ENCODE measurements at regions not wholly inside any gene's neighbourhood (a gene's known extent, or its start where the extent isn't known, plus 50 kb on each side); places are given as distances from the start of the nearest gene placed in this dataset.

- no peak overlapping the region for H3K56ac ChIP-seq (ENCODE audit: extremely low read depth, insufficient read depth, low read length)
- no peak overlapping the region for H3K4me2 ChIP-seq (ENCODE audit: low read depth, low read length)
- no peak overlapping the region for H2BK120ac ChIP-seq (ENCODE audit: low read depth, low read length)
- peaks cover 0 to 3% of the 10 kb centered on the region in 2 experiments; a peak in 1 of 4 replicates for H3K79me1 ChIP-seq (ENCODE audit: low read depth in 1 of 2, low read length in 2 of 2)
- H2BK5ac ChIP-seq (ENCODE audit: low read depth, low read length, poor library complexity, severe bottlenecking): no peak overlapping the region
- no peak overlapping the region for H2AK5ac ChIP-seq (ENCODE audit: low read depth, low read length)
- intact Hi-C loops (cut with micrococcal nuclease) (no loop called here), dilution Hi-C loops (cut with HindIII; ENCODE audit: low sequenced_read_pairs, unreplicated experiment) (no loop called here), in situ Hi-C loops (cut with MboI; ENCODE audit: low sequenced_read_pairs) (no loop called here)
- H2AFZ ChIP-seq (replicated peaks; ENCODE audit: low read length, poor library complexity): no peak overlapping the region
- H4K91ac ChIP-seq (ENCODE audit: insufficient read depth, low read depth, low read length): no peak overlapping the region
- ChIA-PET POLR2A (ENCODE audit: unreplicated experiment) (no interaction called here), CTCF (no interaction called here)
- H2BK20ac ChIP-seq (ENCODE audit: low read depth, low read length): no peak overlapping the region
- H3K14ac ChIP-seq (replicated peaks; ENCODE audit: low read depth, low read length): no peak overlapping the region
- no peak overlapping the region for H3K4me3 ChIP-seq (ENCODE audit: insufficient read depth, low read depth, low read length)
- H3K4me1 ChIP-seq (ENCODE audit: control insufficient read depth, insufficient read depth, low read length): no peaks in the 10 kb centered on the region
- no peaks in the 10 kb centered on the region for H3K27me3 ChIP-seq (ENCODE audit: control insufficient read depth, insufficient read depth, low read length)
- no peak overlapping the region for H3K27ac ChIP-seq (ENCODE audit: insufficient read depth, low read length)
- H3K9ac ChIP-seq (ENCODE audit: low read depth, low read length): no peak overlapping the region
- H3K36me3 ChIP-seq (ENCODE audit: control insufficient read depth, insufficient read depth, low read length): no peaks in the 10 kb centered on the region
- no peaks in the 10 kb centered on the region for H3K9me3 ChIP-seq (ENCODE audit: control insufficient read depth, insufficient read depth, low read length)
- no peaks in the 10 kb centered on the region for H3K9me1 ChIP-seq (ENCODE audit: insufficient read depth, low read length)
- TF ChIP-seq RFX5 (IDR thresholded peaks at IDR 0.05; ENCODE audit: low read depth, low read length): no peak
- no peak for TF ChIP-seq RAD21 (IDR thresholded peaks at IDR 0.05; ENCODE audit: low read length)
- no peak for TF ChIP-seq BHLHE40 (IDR thresholded peaks at IDR 0.05; ENCODE audit: low read depth, low read length)
- no peak for TF ChIP-seq FOS (IDR thresholded peaks at IDR 0.05; ENCODE audit: low read depth, low read length)
- no peak for TF ChIP-seq MXI1 (IDR thresholded peaks at IDR 0.05; ENCODE audit: borderline replicate concordance, low read depth, low read length)
- TF ChIP-seq NFE2L2 (IDR thresholded peaks at IDR 0.05; ENCODE audit: low read depth, low read length): no peak
- TF ChIP-seq RCOR1 (IDR thresholded peaks at IDR 0.05; ENCODE audit: insufficient replicate concordance, low read length): no peak
- no peak for TF ChIP-seq CHD1 (IDR thresholded peaks at IDR 0.05; ENCODE audit: low read depth, low read length)
- no peak for TF ChIP-seq POLR2A (IDR thresholded peaks at IDR 0.05; ENCODE audit: low read depth, low read length)
- no peak for TF ChIP-seq CTCF (conservative IDR thresholded peaks at IDR 0.05; ENCODE audit: low read depth, low read length)
- no peak for TF ChIP-seq SMC3 (IDR thresholded peaks at IDR 0.05; ENCODE audit: low read depth, low read length)
- no peak for TF ChIP-seq MAZ (IDR thresholded peaks at IDR 0.05; ENCODE audit: borderline replicate concordance, low read depth, low read length)
- no peak for TF ChIP-seq ELK1 (IDR thresholded peaks at IDR 0.05; ENCODE audit: borderline replicate concordance, low read depth, low read length)
- TF ChIP-seq MAFK (IDR thresholded peaks at IDR 0.05; ENCODE audit: low read depth, low read length): no peak
- TF ChIP-seq CEBPB (IDR thresholded peaks at IDR 0.05; ENCODE audit: low read depth, low read length): no peak
- TF ChIP-seq USF2 (IDR thresholded peaks at IDR 0.05; ENCODE audit: low read depth, low read length): no peak
- H4K8ac ChIP-seq (ENCODE audit: low read depth in 2 of 2, low read length in 2 of 2): no peak overlapping the region
- no peak overlapping the region for H2AK9ac ChIP-seq (replicated peaks; ENCODE audit: low read depth, low read length, poor library complexity)
- no TSS peak for BruUV-seq (replicated peaks)
- no peak overlapping the region for H3K18ac ChIP-seq (ENCODE audit: low read depth, low read length)
- H4K20me1 ChIP-seq (ENCODE audit: insufficient read depth, low read length): no peaks in the 10 kb centered on the region
- H3K4ac ChIP-seq (ENCODE audit: low read depth, low read length): no peak overlapping the region
- WGBS, 2 experiments (ENCODE audit: extremely low coverage in 2 of 2, insufficient read length in 1 of 2): no CpG with 5 or more reads among the region's 3 CpGs
- DNase-seq: no peak
- ATAC-seq (ENCODE audit: low read depth): no peak
- H4K5ac ChIP-seq (ENCODE audit: low read depth, low read length): no peak overlapping the region
- no peak overlapping the region for H3K23ac ChIP-seq (ENCODE audit: low read depth, low read length)
- H2BK15ac ChIP-seq (ENCODE audit: low read depth, low read length): no peak overlapping the region
These were observed 159.6 kb upstream of the NUDT6 start for GRCh38 chr4:123081971-123082370.
